HEK293T (cell line): ENCODE measurements at regions not wholly inside any gene's neighbourhood (a gene's known extent, or its start where the extent isn't known, plus 50 kb on each side); places are given as distances from the start of the nearest gene placed in this dataset.

Source experiments
- FOXA1 ChIP-seq: fragments of 450-650 bp; IDR thresholded peaks from 2 replicates; pipeline ENCODE4 v1.6.1; 2016; ENCODE audit warnings: mild to moderate bottlenecking
- SP1 ChIP-seq: fragments of 450-650 bp; IDR thresholded peaks from 2 replicates; pipeline ENCODE4 v1.6.1; 2017
- TARDBP ChIP-seq: fragments of 450-650 bp; IDR thresholded peaks from 2 replicates; pipeline ENCODE4 v1.6.1; 2016
- TF ChIP-seq, protein P1 (sequence below): fragments of 450-650 bp; IDR thresholded peaks from 2 replicates; pipeline ENCODE4 v1.6.1; 2016

DNA sequence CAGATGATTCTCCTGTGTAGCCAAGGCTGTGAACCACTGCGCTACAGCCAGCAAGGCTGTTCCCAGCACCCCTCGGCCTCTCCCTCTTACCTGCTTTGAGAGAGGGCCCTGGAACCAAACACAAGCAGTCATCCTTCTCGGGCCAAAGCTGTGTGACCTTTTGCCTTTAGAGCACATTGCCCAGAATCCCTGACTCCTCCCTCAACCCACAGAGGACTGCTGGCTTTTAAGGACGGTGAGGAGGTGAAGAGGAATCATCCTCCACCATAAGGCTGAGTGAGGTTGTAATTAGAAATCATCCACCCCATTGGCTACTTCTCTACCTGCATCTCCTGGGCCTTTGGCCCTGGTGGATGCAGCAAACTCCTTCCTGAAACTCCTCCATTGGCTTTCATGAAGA is 93.6 kb upstream of the PJA1 start:
- TF ChIP-seq, protein P1, sequence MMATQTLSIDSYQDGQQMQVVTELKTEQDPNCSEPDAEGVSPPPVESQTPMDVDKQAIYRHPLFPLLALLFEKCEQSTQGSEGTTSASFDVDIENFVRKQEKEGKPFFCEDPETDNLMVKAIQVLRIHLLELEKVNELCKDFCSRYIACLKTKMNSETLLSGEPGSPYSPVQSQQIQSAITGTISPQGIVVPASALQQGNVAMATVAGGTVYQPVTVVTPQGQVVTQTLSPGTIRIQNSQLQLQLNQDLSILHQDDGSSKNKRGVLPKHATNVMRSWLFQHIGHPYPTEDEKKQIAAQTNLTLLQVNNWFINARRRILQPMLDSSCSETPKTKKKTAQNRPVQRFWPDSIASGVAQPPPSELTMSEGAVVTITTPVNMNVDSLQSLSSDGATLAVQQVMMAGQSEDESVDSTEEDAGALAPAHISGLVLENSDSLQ, result no peak
- TF ChIP-seq SP1 (no peak), FOXA1 (no peak), TARDBP (no peak)
